A549 (cell line): ENCODE measurements at regions not wholly inside any gene's neighbourhood (a gene's known extent, or its start where the extent isn't known, plus 50 kb on each side); places are given as distances from the start of the nearest gene placed in this dataset.

Experiments
- ATAC-seq, 2 experiments: fragments of 200-7000 bp in 1 of 2; fragments of >200 bp in 1 of 2; cut with Nextera tagmentation in 1 of 2; cut with Tn5 transposase in 1 of 2; 3 replicates each; pipeline versions ENCODE4 v1.8.0 to v1.9.1; 2018 to 2020; ENCODE audit warnings: mild to moderate bottlenecking in 1 of 2, moderate library complexity in 1 of 2
- CTCF ChIA-PET: fragments of 300-600 bp; sonication (Branson Sonifier 250); formaldehyde crosslinking; extraction: SDS; loops from one replicate; lab custom pipeline; 2021; ENCODE audit warnings: antibody characterized with exemption, inconsistent platforms; lab: Yijun Ruan, JAX
- POLR2A ChIA-PET: fragments of 350-600 bp; formaldehyde crosslinking; extraction: SDS; loops from one replicate; lab custom pipeline; 2021; ENCODE audit warnings: antibody characterized with exemption, inconsistent platforms; lab: Yijun Ruan, JAX
- DNase-seq, 2 experiments: peaks; one replicate each; pipeline versions ENCODE4 v3.0.0 to v3.0.0-alpha.2; 2011 to 2016; ENCODE audit warnings: low read depth in 1 of 2, low spot score in 1 of 2
- FAIRE-seq: peaks from 2 replicates; lab custom pipeline; 2011; peaks lifted over from hg19 to GRCh38; lab: Jason Lieb, UNC
- H3K27ac ChIP-seq, 2 experiments: fragments of >200 bp; sonication (Bioruptor Twin); formaldehyde crosslinking; 3 replicates each; pipeline ENCODE4 v1.5.1; 2016 to 2017
- H3K4me1 ChIP-seq: fragments of >200 bp; sonication (Bioruptor Twin); formaldehyde crosslinking; 3 replicates; pipeline ENCODE4 v1.6.1; 2016
- H3K4me2 ChIP-seq: fragments of >200 bp; sonication (Bioruptor Twin); formaldehyde crosslinking; 3 replicates; pipeline ENCODE4 v1.6.1; 2016
- H3K4me3 ChIP-seq: fragments of >200 bp; sonication (Bioruptor Twin); formaldehyde crosslinking; 3 replicates; pipeline ENCODE4 v1.5.1; 2016
- H3K9me3 ChIP-seq: fragments of >200 bp; sonication (Bioruptor Twin); formaldehyde crosslinking; 3 replicates; pipeline ENCODE4 v1.6.1; 2016
- BCL3 ChIP-seq: fragments of >200 bp; sonication (Bioruptor Twin); formaldehyde crosslinking; IDR thresholded peaks from 3 replicates; pipeline ENCODE4 v1.6.1; 2016
- CBX2 ChIP-seq: fragments of 200-600 bp; sonication (generic); IDR thresholded peaks from 2 replicates; pipeline ENCODE4 v1.6.1; 2016; ENCODE audit warnings: low read depth, mild to moderate bottlenecking, borderline replicate concordance
- CEBPB ChIP-seq, 2 experiments: fragments of >200 bp in 1 of 2; sonication (Bioruptor Twin) in 1 of 2; formaldehyde crosslinking in 1 of 2; IDR thresholded peaks; 2 replicates each; pipeline ENCODE4 v1.6.1; 2012 to 2016
- CHD2 ChIP-seq: fragments of 150-350 bp; IDR thresholded peaks from 2 replicates; pipeline ENCODE4 v1.6.1; 2014; ENCODE audit warnings: low read length; ENCODE audit not compliant: partially characterized antibody
- CHD4 ChIP-seq: fragments of 200-600 bp; sonication (generic); IDR thresholded peaks from 2 replicates; pipeline ENCODE4 v1.6.1; 2016; ENCODE audit warnings: antibody characterized with exemption, mild to moderate bottlenecking, borderline replicate concordance
- EP300 ChIP-seq, 2 experiments: fragments of >200 bp; sonication (Bioruptor Twin); formaldehyde crosslinking; IDR thresholded peaks; 2 replicates in 1 of 2; 3 replicates in 1 of 2; pipeline ENCODE4 v1.6.1; 2016 to 2017
- ESRRA ChIP-seq: fragments of 150-350 bp; IDR thresholded peaks from 2 replicates; pipeline ENCODE4 v1.6.1; 2014; ENCODE audit warnings: mild to moderate bottlenecking, low read length, borderline replicate concordance
- FOSL2 ChIP-seq, 2 experiments: fragments of 450-650 bp in 1 of 2; fragments of >200 bp in 1 of 2; sonication (Bioruptor Twin) in 1 of 2; formaldehyde crosslinking; IDR thresholded peaks; 2 replicates each; pipeline versions ENCODE4 v1.5.0 to v1.6.1; 2016 to 2020; ENCODE audit warnings: mild to moderate bottlenecking in 1 of 2, moderate library complexity in 1 of 2
- HES2 ChIP-seq: fragments of >200 bp; sonication (Bioruptor Twin); formaldehyde crosslinking; IDR thresholded peaks from 2 replicates; pipeline ENCODE4 v1.6.1; 2016
- HEYL ChIP-seq: fragments of 250-450 bp; sonication (Bioruptor Pico); IDR thresholded peaks from 2 replicates; pipeline ENCODE4 v1.8.0; 2021; ENCODE audit warnings: mild to moderate bottlenecking, moderate library complexity
- HMGXB4 ChIP-seq: fragments of 250-450 bp; sonication (Bioruptor Pico); IDR thresholded peaks from 2 replicates; pipeline ENCODE4 v1.5.0; 2021; ENCODE audit warnings: mild to moderate bottlenecking, moderate library complexity, borderline replicate concordance
- HOXB13 ChIP-seq: fragments of 250-450 bp; sonication (Bioruptor Pico); IDR thresholded peaks from 2 replicates; pipeline ENCODE4 v1.5.0; 2020; ENCODE audit warnings: low read depth, mild to moderate bottlenecking, moderate library complexity
- KDM5A ChIP-seq: fragments of 200-600 bp; sonication (generic); IDR thresholded peaks from 2 replicates; pipeline ENCODE4 v1.6.1; 2016; ENCODE audit warnings: antibody characterized with exemption, mild to moderate bottlenecking
- MAX ChIP-seq: IDR thresholded peaks from 2 replicates; pipeline ENCODE4 v1.6.1; 2012
- PBX3 ChIP-seq: IDR thresholded peaks from 2 replicates; pipeline ENCODE4 v1.6.1; 2012
- PHF8 ChIP-seq: fragments of 200-600 bp; sonication (generic); IDR thresholded peaks from 2 replicates; pipeline ENCODE4 v1.6.1; 2016; ENCODE audit warnings: low read depth, mild to moderate bottlenecking, antibody characterized with exemption, moderate library complexity, borderline replicate concordance
- RFX5 ChIP-seq: fragments of 450-650 bp; IDR thresholded peaks from 2 replicates; pipeline ENCODE4 v1.7.1; 2014; ENCODE audit warnings: antibody characterized with exemption, mild to moderate bottlenecking, moderate library complexity
- RNF2 ChIP-seq: fragments of 200-600 bp; sonication (generic); IDR thresholded peaks from 2 replicates; pipeline ENCODE4 v1.6.1; 2016; ENCODE audit warnings: low read depth, mild to moderate bottlenecking, antibody characterized with exemption, moderate library complexity, borderline replicate concordance
- SMC3 ChIP-seq: fragments of >200 bp; sonication (Bioruptor Twin); formaldehyde crosslinking; IDR thresholded peaks from 3 replicates; pipeline ENCODE4 v1.6.1; 2018; ENCODE audit warnings: inconsistent platforms
- SREBF2 ChIP-seq: fragments of 450-650 bp; IDR thresholded peaks from 2 replicates; pipeline ENCODE4 v1.6.1; 2014; ENCODE audit warnings: mild to moderate bottlenecking, moderate library complexity
- ZC3H11A ChIP-seq: fragments of 450-650 bp; IDR thresholded peaks from 2 replicates; pipeline ENCODE4 v1.6.1; 2014; ENCODE audit warnings: antibody characterized with exemption, mild to moderate bottlenecking
- ZNF302 ChIP-seq: fragments of 250-450 bp; sonication (Bioruptor Pico); IDR thresholded peaks from 2 replicates; pipeline ENCODE4 v1.9.0; 2021; ENCODE audit warnings: inconsistent platforms, mild to moderate bottlenecking, moderate library complexity
- WGBS: methylation state at CpG from one replicate; pipeline ENCODE4 v1.1.6; 2017; ENCODE audit errors: missing lambda C conversion rate; 5-methylcytosine and 5-hydroxymethylcytosine counted together

- Histone ChIP-seq H3K4me3 (no peak overlapping the region), H3K27ac (no peak overlapping the region), H3K9me3 (no peaks in the 10 kb centered on the region), H3K4me2 (peak overlapping the region; percentile 53), H3K4me1 (peaks cover 12% of the 10 kb centered on the region)
- CTCF ChIA-PET: no interaction called here
- POLR2A ChIA-PET: no interaction called here
- 46% methylated on average over 4 of the region's 4 CpGs for WGBS
- ATAC-seq: no peak
- DNase-seq: no peak
- no peak for FAIRE-seq
- TF ChIP-seq SREBF2 (no peak), HMGXB4 (CRISPR knock-in tag) (no peak), FOSL2 (IDR thresholded peaks at IDR 0.05) (no peak), FOSL2 (CRISPR knock-in tag; IDR thresholded peaks at IDR 0.05) (no peak), PBX3 (no peak), RFX5 (no peak)
Observed at GRCh38 chr4:59120287-59120814, 2010.2 kb upstream of the IGFBP7 start.

- peaks cover 12% of the 10 kb centered on the region for H3K4me1 ChIP-seq
- DNase-seq: no peak
- no peak for TF ChIP-seq CBX2
- TF ChIP-seq CEBPB (IDR thresholded peaks at IDR 0.05): no peak
- no peak for TF ChIP-seq ESRRA
- TF ChIP-seq HOXB13: no peak
- TF ChIP-seq EP300 (IDR thresholded peaks at IDR 0.05): no peak
- no peak for TF ChIP-seq KDM5A
- TF ChIP-seq CHD4: no peak
- TF ChIP-seq ZC3H11A: no peak
- TF ChIP-seq HEYL (CRISPR knock-in tag): no peak
- no peak for TF ChIP-seq HES2
- TF ChIP-seq PHF8: no peak
- TF ChIP-seq, all 56 proteins: peak for 0
- FAIRE-seq (no peak), ATAC-seq (no peak)
- H3K27ac ChIP-seq: no peak overlapping the region
- ChIA-PET POLR2A (no interaction called here), CTCF (no interaction called here)
- H3K4me2 ChIP-seq: no peak overlapping the region
- no peak overlapping the region for H3K4me3 ChIP-seq
- 45% methylated on average over 2 of the region's 2 CpGs for WGBS
- H3K9me3 ChIP-seq: no peaks in the 10 kb centered on the region
Observed at GRCh38 chr4:59122626-59123025, 2012.4 kb upstream of the IGFBP7 start.

- H3K4me2 ChIP-seq: no peak overlapping the region
- ChIA-PET CTCF (no interaction called here), POLR2A (no interaction called here)
- no peaks in the 10 kb centered on the region for H3K9me3 ChIP-seq
- FAIRE-seq: no peak
- TF ChIP-seq BCL3 (no peak), RNF2 (no peak), CHD2 (no peak), ZNF302 (no peak), MAX (no peak), SMC3 (no peak), CEBPB (IDR thresholded peaks at IDR 0.05) (0 out of 4 replicates have a peak, but pooled peaks of 1 of the 2 experiments have one; percentile 14)
- DNase-seq: no peak
- no peak overlapping the region for H3K27ac ChIP-seq
- 59% methylated on average over 4 of the region's 4 CpGs for WGBS
- peaks cover under 1% of the 10 kb centered on the region; the same call in 2 of the 3 replicates for H3K4me1 ChIP-seq
- no peak overlapping the region for H3K4me3 ChIP-seq
- ATAC-seq: no peak
Observed at GRCh38 chr4:59126159-59126558, 2016.0 kb upstream of the IGFBP7 start.
